ENCODE measurements at regions not wholly inside any gene's neighbourhood (a gene's known extent, or its start where the extent isn't known, plus 50 kb on each side); places are given as distances from the start of the nearest gene placed in this dataset.

DNA sequence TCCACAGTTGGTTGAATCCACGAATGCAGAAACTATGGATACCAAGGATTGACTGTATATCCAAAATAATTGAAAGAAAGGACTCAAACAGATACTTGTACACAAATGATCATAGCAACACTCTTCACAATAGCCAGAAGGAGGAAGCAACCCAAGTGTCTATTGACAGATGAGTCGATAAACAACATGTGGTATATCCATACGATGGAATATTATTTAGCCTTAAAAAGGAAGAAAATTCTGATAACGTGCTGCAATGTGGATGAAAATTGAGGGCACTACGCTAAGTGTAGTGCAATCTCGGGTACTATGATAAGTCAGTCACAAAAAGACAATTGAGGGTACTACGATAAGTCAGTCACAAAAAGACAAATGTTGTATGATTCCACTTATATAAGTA is 83.6 kb upstream of the CPEB4 start:
- Histone ChIP-seq H3K36me3 (ENCODE audit: insufficient read depth, low read length) (no peaks in the 10 kb centered on the region), H3K4me1 (ENCODE audit: insufficient read depth, low read length) (no peaks in the 10 kb centered on the region), H3K4me3 (ENCODE audit: low read length) (no peak overlapping the region), H3K27me3 (ENCODE audit: control insufficient read depth in 1 of 2, insufficient read depth in 2 of 2, low read length in 2 of 2) (no peaks in the 10 kb centered on the region), H3K9me3 (ENCODE audit: control insufficient read depth in 1 of 2, insufficient read depth in 1 of 2, low read length in 2 of 2) (no peaks in the 10 kb centered on the region), H3K27ac (ENCODE audit: low read depth in 1 of 2, low read length in 2 of 2) (no peak overlapping the region)
- Mint-ChIP-seq H3K9me3 (no peaks in the 10 kb centered on the region), H3K4me3 (no peak overlapping the region), H3K27me3 (no peaks in the 10 kb centered on the region), H3K36me3 (ENCODE audit: low read depth) (no peaks in the 10 kb centered on the region), H3K27ac (no peak overlapping the region), H3K4me1 (ENCODE audit: low read depth) (no peaks in the 10 kb centered on the region)
- POLR2A ChIA-PET, result no interaction called here
- TF ChIP-seq, protein P1, sequence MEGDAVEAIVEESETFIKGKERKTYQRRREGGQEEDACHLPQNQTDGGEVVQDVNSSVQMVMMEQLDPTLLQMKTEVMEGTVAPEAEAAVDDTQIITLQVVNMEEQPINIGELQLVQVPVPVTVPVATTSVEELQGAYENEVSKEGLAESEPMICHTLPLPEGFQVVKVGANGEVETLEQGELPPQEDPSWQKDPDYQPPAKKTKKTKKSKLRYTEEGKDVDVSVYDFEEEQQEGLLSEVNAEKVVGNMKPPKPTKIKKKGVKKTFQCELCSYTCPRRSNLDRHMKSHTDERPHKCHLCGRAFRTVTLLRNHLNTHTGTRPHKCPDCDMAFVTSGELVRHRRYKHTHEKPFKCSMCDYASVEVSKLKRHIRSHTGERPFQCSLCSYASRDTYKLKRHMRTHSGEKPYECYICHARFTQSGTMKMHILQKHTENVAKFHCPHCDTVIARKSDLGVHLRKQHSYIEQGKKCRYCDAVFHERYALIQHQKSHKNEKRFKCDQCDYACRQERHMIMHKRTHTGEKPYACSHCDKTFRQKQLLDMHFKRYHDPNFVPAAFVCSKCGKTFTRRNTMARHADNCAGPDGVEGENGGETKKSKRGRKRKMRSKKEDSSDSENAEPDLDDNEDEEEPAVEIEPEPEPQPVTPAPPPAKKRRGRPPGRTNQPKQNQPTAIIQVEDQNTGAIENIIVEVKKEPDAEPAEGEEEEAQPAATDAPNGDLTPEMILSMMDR (IDR thresholded peaks at IDR 0.05), result no peak
- intact Hi-C loops (cut with DNase I, micrococcal nuclease), result no loop called here
- ATAC-seq (ENCODE audit: poor library complexity) (no peak), DNase-seq (no peak)
- CTCF ChIA-PET, result no interaction called here

DNA sequence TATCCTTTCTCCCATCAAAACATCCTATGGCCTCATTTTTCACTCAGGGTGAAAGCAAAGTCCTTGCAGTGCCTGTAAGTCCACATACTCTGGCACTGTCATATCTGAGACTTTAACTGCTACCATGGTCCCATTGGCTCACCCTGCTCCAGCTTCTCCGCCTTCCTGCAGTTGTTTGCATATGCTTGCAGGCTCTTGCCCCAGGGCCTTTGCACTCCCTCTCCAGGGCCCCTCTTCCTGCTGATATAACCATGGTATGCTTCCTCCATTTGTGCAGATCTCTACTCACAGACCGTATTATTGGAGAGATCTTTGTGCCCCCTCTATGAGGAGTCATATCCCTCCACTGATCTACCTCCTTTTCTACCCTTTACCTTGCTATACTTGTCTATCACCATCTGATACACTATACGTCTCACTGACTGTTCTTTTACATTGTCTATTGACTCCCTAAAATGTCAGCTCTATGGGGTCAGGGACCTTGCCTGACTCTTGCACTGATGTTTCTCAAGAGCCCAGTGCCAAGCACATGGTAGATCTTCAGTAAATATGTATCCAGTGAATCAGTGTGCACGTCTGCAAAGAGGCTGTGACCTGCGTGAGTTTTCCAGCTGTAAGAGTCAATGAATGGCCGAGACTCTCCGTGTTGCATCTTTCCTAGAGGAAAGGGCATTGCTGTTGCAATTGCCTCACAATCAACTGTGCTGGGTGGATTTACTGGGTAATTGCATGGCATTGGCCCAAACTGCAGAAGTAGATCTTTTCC is 81.7 kb upstream of the CPEB4 start:
- H3K27ac ChIP-seq (ENCODE audit: low read depth in 1 of 2, low read length in 2 of 2), result no peak overlapping the region
- H3K27ac Mint-ChIP-seq, result no peak overlapping the region
- H3K27me3 ChIP-seq (ENCODE audit: control insufficient read depth in 1 of 2, insufficient read depth in 2 of 2, low read length in 2 of 2), result no peaks in the 10 kb centered on the region
- DNase-seq (no peak), ATAC-seq (ENCODE audit: poor library complexity) (no peak)
- ChIA-PET CTCF (no interaction called here), POLR2A (no interaction called here)
- no peaks in the 10 kb centered on the region for H3K9me3 Mint-ChIP-seq
- intact Hi-C loops (cut with DNase I, micrococcal nuclease), result no loop called here
- TF ChIP-seq, protein P1 (IDR thresholded peaks at IDR 0.05), result no peak
- no peaks in the 10 kb centered on the region for H3K4me1 Mint-ChIP-seq (ENCODE audit: low read depth)
- H3K4me3 ChIP-seq (ENCODE audit: low read length), result no peak overlapping the region
- no peaks in the 10 kb centered on the region for H3K36me3 Mint-ChIP-seq (ENCODE audit: low read depth)
- no peaks in the 10 kb centered on the region for H3K27me3 Mint-ChIP-seq
- H3K9me3 ChIP-seq (ENCODE audit: control insufficient read depth in 1 of 2, insufficient read depth in 1 of 2, low read length in 2 of 2), result peaks cover 0 to 10% of the 10 kb centered on the region in 2 experiments
- no peaks in the 10 kb centered on the region for H3K4me1 ChIP-seq (ENCODE audit: insufficient read depth, low read length)
- H3K4me3 Mint-ChIP-seq, result no peak overlapping the region
- H3K36me3 ChIP-seq (ENCODE audit: insufficient read depth, low read length), result no peaks in the 10 kb centered on the region

DNA sequence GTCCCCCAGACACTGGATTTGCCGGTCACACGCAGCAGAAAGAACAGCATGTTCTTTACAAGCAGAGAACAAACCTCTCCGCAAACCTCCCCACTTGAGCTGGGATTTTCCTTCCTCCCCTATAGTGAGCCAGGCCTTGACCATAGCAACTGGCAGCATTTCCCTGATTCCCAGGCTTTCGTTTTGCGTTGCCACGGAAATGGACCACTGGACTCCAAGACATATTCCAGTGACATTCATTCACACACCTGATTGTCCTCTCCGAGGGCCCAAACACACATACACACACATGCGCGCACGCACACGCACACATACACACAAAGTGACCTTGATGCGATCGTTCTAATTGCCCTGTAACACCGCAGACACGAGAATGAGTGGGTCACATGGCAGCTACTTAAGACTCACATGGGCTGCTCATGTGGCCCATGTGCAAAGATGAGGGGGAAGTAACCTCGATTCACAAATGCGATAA is 80.9 kb upstream of the CPEB4 start:
- DNase-seq (no peak), ATAC-seq (ENCODE audit: poor library complexity) (no peak)
- Histone ChIP-seq H3K27ac (ENCODE audit: low read depth in 1 of 2, low read length in 2 of 2) (no peak overlapping the region), H3K4me3 (ENCODE audit: low read length) (no peak overlapping the region), H3K9me3 (ENCODE audit: control insufficient read depth in 1 of 2, insufficient read depth in 1 of 2, low read length in 2 of 2) (peaks cover 0 to 10% of the 10 kb centered on the region in 2 experiments), H3K36me3 (ENCODE audit: insufficient read depth, low read length) (no peaks in the 10 kb centered on the region), H3K4me1 (ENCODE audit: insufficient read depth, low read length) (no peaks in the 10 kb centered on the region), H3K27me3 (ENCODE audit: control insufficient read depth in 1 of 2, insufficient read depth in 2 of 2, low read length in 2 of 2) (no peaks in the 10 kb centered on the region)
- intact Hi-C loops (cut with DNase I, micrococcal nuclease), result no loop called here
- H3K27me3 Mint-ChIP-seq, result no peaks in the 10 kb centered on the region
- H3K9me3 Mint-ChIP-seq, result no peaks in the 10 kb centered on the region
- no peak overlapping the region for H3K27ac Mint-ChIP-seq
- CTCF ChIA-PET, result no interaction called here
- TF ChIP-seq, protein P1 (IDR thresholded peaks at IDR 0.05), result no peak
- H3K4me1 Mint-ChIP-seq (ENCODE audit: low read depth), result no peaks in the 10 kb centered on the region
- no peaks in the 10 kb centered on the region for H3K36me3 Mint-ChIP-seq (ENCODE audit: low read depth)
- POLR2A ChIA-PET, result no interaction called here
- no peak overlapping the region for H3K4me3 Mint-ChIP-seq

Data from CD4-positive, alpha-beta T cell (primary cell).